Hepatocyte (in vitro differentiated cells): ENCODE measurements at regions not wholly inside any gene's neighbourhood (a gene's known extent, or its start where the extent isn't known, plus 50 kb on each side); places are given as distances from the start of the nearest gene placed in this dataset.

ENCODE experiments used
- EZH2 ChIP-seq: fragments of 200-600 bp; sonication (generic); IDR thresholded peaks from 2 replicates; pipeline ENCODE4 v1.6.1; 2016; ENCODE audit warnings: antibody characterized with exemption, mild to moderate bottlenecking, borderline replicate concordance
- EZH2phosphoT487 ChIP-seq: fragments of 200-600 bp; sonication (generic); IDR thresholded peaks from one replicate; pipeline ENCODE4 v1.6.1; 2018; ENCODE audit warnings: antibody characterized with exemption, mild to moderate bottlenecking, low read depth, moderate library complexity; ENCODE audit not compliant: unreplicated experiment, severe bottlenecking
- TF ChIP-seq, protein P1 (sequence below): fragments of 200-600 bp; sonication (generic); IDR thresholded peaks from 2 replicates; pipeline ENCODE4 v1.5.1; 2016; ENCODE audit warnings: antibody characterized with exemption, mild to moderate bottlenecking; ENCODE audit not compliant: poor library complexity

DNA sequence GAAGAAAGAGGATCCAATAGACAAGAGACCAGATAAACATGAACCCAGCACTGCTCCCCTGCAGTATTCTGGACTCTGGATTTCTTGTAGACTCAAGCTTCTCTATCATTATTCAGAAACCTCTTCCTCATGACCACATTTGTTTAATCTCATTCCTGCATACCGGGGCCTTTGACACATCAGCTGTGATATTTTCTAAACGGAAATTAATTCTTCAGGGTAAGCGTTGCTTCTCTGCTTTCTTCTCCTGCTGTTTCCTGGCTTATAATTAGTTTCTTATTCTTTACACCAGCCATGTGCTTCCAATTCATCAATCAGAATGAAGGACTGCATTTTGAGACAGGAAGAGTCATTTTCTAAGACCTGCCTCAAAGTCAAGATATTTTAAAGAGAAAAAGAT lies 54.2 kb upstream of the TARP start:
- TF ChIP-seq, protein P1, sequence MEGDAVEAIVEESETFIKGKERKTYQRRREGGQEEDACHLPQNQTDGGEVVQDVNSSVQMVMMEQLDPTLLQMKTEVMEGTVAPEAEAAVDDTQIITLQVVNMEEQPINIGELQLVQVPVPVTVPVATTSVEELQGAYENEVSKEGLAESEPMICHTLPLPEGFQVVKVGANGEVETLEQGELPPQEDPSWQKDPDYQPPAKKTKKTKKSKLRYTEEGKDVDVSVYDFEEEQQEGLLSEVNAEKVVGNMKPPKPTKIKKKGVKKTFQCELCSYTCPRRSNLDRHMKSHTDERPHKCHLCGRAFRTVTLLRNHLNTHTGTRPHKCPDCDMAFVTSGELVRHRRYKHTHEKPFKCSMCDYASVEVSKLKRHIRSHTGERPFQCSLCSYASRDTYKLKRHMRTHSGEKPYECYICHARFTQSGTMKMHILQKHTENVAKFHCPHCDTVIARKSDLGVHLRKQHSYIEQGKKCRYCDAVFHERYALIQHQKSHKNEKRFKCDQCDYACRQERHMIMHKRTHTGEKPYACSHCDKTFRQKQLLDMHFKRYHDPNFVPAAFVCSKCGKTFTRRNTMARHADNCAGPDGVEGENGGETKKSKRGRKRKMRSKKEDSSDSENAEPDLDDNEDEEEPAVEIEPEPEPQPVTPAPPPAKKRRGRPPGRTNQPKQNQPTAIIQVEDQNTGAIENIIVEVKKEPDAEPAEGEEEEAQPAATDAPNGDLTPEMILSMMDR, result no peak
- TF ChIP-seq EZH2 (no peak), EZH2phosphoT487 (no peak)
